SJSA1 (cell line): ENCODE measurements at regions not wholly inside any gene's neighbourhood (a gene's known extent, or its start where the extent isn't known, plus 50 kb on each side); places are given as distances from the start of the nearest gene placed in this dataset.

Experiments
- DNase-seq, 2 experiments: peaks; one replicate each; pipeline ENCODE4 v3.0.0-alpha.2; 2015 to 2020; ENCODE audit warnings: low spot score in 2 of 2, low read depth in 1 of 2
- H3K27ac ChIP-seq: fragments of 250-450 bp; sonication (Bioruptor Pico); 2 replicates; pipeline ENCODE4 v1.5.1; 2020; ENCODE audit warnings: mild to moderate bottlenecking, moderate library complexity
- H3K27me3 ChIP-seq: fragments of 250-450 bp; sonication (Bioruptor Pico); replicated peaks from 2 replicates; pipeline ENCODE4 v1.5.1; 2020; ENCODE audit warnings: mild to moderate bottlenecking, moderate library complexity
- H3K36me3 ChIP-seq: fragments of 250-450 bp; sonication (Bioruptor Pico); 2 replicates; pipeline ENCODE4 v1.5.1; 2020; ENCODE audit warnings: mild to moderate bottlenecking
- H3K4me1 ChIP-seq: fragments of 250-450 bp; sonication (Bioruptor Pico); replicated peaks from 2 replicates; pipeline ENCODE4 v1.6.1; 2021; ENCODE audit warnings: mild to moderate bottlenecking
- H3K4me3 ChIP-seq: fragments of 250-450 bp; sonication (Bioruptor Pico); 2 replicates; pipeline ENCODE4 v1.5.1; 2020; ENCODE audit warnings: mild to moderate bottlenecking
- H3K9me3 ChIP-seq: fragments of 250-450 bp; sonication (Bioruptor Pico); replicated peaks from 2 replicates; pipeline ENCODE4 v1.5.1; 2020; ENCODE audit warnings: mild to moderate bottlenecking

DNA sequence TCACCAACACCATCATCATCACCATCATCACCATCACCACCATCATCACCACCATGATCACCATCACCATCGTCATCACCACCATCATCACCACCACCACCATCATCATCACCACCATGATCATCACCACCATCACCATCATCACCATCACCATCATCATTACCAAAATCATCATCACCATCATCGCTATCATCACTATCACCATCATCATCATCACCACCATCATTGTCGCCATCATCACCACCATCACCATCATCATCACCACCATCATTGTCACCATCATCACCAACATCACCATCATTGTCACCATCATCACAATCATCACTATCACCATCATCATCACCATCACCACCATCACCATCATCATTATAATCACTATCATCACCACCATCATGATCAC, 893.5 kb downstream of the TBC1D22A start:
- DNase-seq, result no peak
- Histone ChIP-seq H3K27me3 (no peaks in the 10 kb centered on the region), H3K4me1 (no peaks in the 10 kb centered on the region), H3K4me3 (no peak overlapping the region), H3K36me3 (no peaks in the 10 kb centered on the region), H3K9me3 (no peaks in the 10 kb centered on the region; the same call in none of the 2 replicates), H3K27ac (no peak overlapping the region)

GRCh38 chr22:47654922-47655491, 892.6 kb downstream of the TBC1D22A start:
- Histone ChIP-seq H3K4me1 (no peaks in the 10 kb centered on the region), H3K36me3 (no peaks in the 10 kb centered on the region), H3K4me3 (no peak overlapping the region), H3K9me3 (no peaks in the 10 kb centered on the region; the same call in 1 of the 2 replicates), H3K27ac (no peak overlapping the region), H3K27me3 (no peaks in the 10 kb centered on the region)
- no peak for DNase-seq

- H3K36me3 ChIP-seq, result no peaks in the 10 kb centered on the region
- H3K27me3 ChIP-seq, result no peaks in the 10 kb centered on the region
- H3K9me3 ChIP-seq, result no peaks in the 10 kb centered on the region; the same call in 1 of the 2 replicates
- no peaks in the 10 kb centered on the region for H3K4me1 ChIP-seq
- no peak overlapping the region for H3K4me3 ChIP-seq
- H3K27ac ChIP-seq, result no peak overlapping the region
- DNase-seq, result no peak
These were observed 891.5 kb downstream of the TBC1D22A start for GRCh38 chr22:47653921-47654320.

- Histone ChIP-seq H3K4me1 (no peaks in the 10 kb centered on the region), H3K36me3 (no peaks in the 10 kb centered on the region), H3K27me3 (no peaks in the 10 kb centered on the region), H3K9me3 (no peaks in the 10 kb centered on the region; the same call in 1 of the 2 replicates), H3K27ac (no peak overlapping the region), H3K4me3 (no peak overlapping the region)
- DNase-seq, result no peak
These were observed 889.0 kb downstream of the TBC1D22A start for GRCh38 chr22:47651216-47651987.

DNA sequence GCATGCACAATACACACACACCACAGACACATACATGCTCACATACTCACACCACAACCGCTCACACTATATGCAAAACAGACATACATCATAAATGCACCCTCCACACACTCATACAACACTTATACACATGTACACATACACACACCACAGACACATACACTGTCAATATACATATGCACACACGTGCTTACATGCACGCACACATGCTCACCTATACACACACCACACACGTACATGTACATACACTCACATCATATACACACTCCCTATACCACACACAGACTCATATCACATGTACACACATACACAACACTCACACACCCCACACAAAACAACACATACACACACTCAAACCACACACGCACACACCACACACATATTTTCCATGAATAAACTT, 885.3 kb downstream of the TBC1D22A start:
- Histone ChIP-seq H3K9me3 (no peaks in the 10 kb centered on the region), H3K4me3 (no peak overlapping the region), H3K4me1 (no peaks in the 10 kb centered on the region), H3K27me3 (no peaks in the 10 kb centered on the region), H3K27ac (no peak overlapping the region), H3K36me3 (no peaks in the 10 kb centered on the region)
- no peak for DNase-seq

DNA sequence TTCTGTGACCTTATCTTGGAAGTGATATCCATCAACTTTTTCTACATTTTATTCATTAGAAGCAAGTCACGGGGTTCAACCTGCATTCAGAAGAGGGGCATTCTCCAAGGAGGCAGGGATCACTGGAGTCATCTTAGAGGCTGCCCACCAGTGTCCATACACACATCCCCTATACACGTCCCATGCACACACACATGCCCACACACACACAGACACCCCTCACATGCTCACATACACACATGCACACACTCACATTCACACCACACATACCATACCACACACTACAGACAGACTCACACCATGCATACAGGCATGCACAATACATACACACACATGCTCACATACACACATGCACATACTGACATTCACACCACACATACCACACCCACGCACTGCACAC, 884.7 kb downstream of the TBC1D22A start:
- Histone ChIP-seq H3K4me1 (no peaks in the 10 kb centered on the region), H3K36me3 (no peaks in the 10 kb centered on the region), H3K9me3 (no peaks in the 10 kb centered on the region), H3K27ac (no peak overlapping the region), H3K27me3 (no peaks in the 10 kb centered on the region), H3K4me3 (no peak overlapping the region)
- no peak for DNase-seq

- H3K27ac ChIP-seq, result no peak overlapping the region
- no peaks in the 10 kb centered on the region for H3K27me3 ChIP-seq
- no peak for DNase-seq
- H3K4me1 ChIP-seq, result no peaks in the 10 kb centered on the region
- H3K9me3 ChIP-seq, result no peaks in the 10 kb centered on the region
- H3K36me3 ChIP-seq, result no peaks in the 10 kb centered on the region
- H3K4me3 ChIP-seq, result no peak overlapping the region
These were observed 883.5 kb downstream of the TBC1D22A start for GRCh38 chr22:47645923-47646322.

GRCh38 chr22:47645450-47645914, 883.0 kb downstream of the TBC1D22A start:
- no peak for DNase-seq
- Histone ChIP-seq H3K27ac (no peak overlapping the region), H3K36me3 (no peaks in the 10 kb centered on the region), H3K4me1 (no peaks in the 10 kb centered on the region), H3K4me3 (no peak overlapping the region), H3K9me3 (no peaks in the 10 kb centered on the region), H3K27me3 (no peaks in the 10 kb centered on the region)

DNA sequence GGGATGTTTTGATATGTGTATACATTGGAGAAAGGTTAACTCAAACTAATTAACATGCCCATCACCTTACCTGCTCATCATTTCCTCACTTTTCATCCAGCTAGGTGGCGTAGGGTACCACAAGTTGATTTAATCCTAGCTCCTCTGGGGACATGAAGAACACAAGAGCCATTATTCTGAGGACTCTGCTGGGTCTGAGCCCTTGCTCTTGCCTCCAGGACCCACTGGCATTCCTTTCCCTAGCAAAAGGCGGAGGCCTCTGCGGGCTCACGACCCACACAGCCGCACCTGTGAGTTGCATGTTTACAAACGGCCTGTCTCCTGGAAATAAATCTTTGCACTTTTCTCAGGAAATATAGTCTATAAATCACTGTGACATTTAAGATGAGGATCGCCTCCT, 871.9 kb downstream of the TBC1D22A start:
- 0 out of 2 replicates have a peak, but pooled peaks cover 3% of the 10 kb centered on the region for H3K9me3 ChIP-seq
- no peak overlapping the region for H3K27ac ChIP-seq

DNA sequence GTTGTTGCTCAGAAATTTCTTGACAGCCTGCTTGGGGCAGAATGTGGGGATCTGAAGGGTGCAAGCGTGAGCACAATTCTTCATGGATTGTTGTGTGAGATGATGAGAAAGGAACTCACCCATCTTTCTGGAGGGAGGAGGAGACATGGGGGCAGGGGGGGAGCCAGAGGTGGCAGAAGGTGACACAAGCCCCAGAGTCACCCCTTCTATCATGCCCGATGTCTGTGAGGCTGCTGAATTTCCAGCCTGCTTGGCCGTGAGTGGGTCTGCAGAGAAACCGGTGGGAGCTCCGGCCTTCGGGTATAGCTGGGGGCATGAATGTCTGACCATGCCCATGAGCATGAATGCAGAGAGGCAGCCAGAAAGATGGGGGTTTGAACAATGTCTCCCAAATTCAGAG, 870.7 kb downstream of the TBC1D22A start:
- DNase-seq, result no peak
- Histone ChIP-seq H3K4me1 (no peaks in the 10 kb centered on the region), H3K9me3 (no peaks in the 10 kb centered on the region)

More for the DNA sequence above, 871.9 kb downstream of the TBC1D22A start:
- no peaks in the 10 kb centered on the region for H3K27me3 ChIP-seq
- H3K36me3 ChIP-seq, result no peaks in the 10 kb centered on the region
- no peaks in the 10 kb centered on the region for H3K4me1 ChIP-seq
- H3K4me3 ChIP-seq, result no peak overlapping the region
- DNase-seq, result no peak

GRCh38 chr22:47632701-47633100, 870.3 kb downstream of the TBC1D22A start:
- Histone ChIP-seq H3K36me3 (no peaks in the 10 kb centered on the region), H3K9me3 (no peaks in the 10 kb centered on the region), H3K4me3 (no peak overlapping the region), H3K4me1 (no peaks in the 10 kb centered on the region), H3K27me3 (no peaks in the 10 kb centered on the region), H3K27ac (no peak overlapping the region)
- DNase-seq, result no peak

More for the DNA sequence above, 870.7 kb downstream of the TBC1D22A start:
- Histone ChIP-seq H3K27ac (no peak overlapping the region), H3K27me3 (no peaks in the 10 kb centered on the region), H3K36me3 (no peaks in the 10 kb centered on the region), H3K4me3 (no peak overlapping the region)

DNA sequence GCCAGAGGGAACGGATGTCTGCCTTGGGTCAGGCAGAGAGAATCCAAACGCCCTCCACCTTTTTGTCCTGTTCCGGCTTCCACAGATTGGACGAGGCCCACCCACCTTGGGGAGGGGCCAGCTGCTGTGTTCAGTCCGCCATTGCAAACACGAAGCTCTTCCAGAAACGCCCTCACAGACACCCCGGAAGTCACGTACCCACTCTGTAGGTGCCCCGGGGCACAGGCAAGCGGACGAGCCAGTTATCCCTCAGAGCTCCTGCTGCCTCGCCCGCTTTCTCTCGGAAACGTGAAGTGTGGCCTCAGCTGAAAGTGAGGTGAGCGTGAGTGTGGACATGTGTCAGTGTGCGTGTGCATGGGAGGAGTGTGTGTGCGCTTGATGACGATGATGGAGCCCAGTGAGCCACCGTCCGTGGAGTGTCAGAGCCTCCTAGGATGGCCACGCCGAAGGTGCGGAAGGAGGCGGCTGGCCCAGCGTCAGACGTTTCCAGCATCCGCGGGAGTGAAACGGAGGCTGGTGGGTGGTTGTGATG, 869.2 kb downstream of the TBC1D22A start:
- H3K27me3 ChIP-seq, result no peaks in the 10 kb centered on the region
- H3K4me3 ChIP-seq, result no peak overlapping the region
- H3K36me3 ChIP-seq, result no peaks in the 10 kb centered on the region
- H3K27ac ChIP-seq, result no peak overlapping the region
- no peaks in the 10 kb centered on the region for H3K4me1 ChIP-seq
- no peak for DNase-seq
- H3K9me3 ChIP-seq, result no peaks in the 10 kb centered on the region

GRCh38 chr22:47630741-47631534, 868.5 kb downstream of the TBC1D22A start:
- Histone ChIP-seq H3K9me3 (no peaks in the 10 kb centered on the region), H3K27me3 (no peaks in the 10 kb centered on the region), H3K4me3 (no peak overlapping the region), H3K27ac (no peak overlapping the region), H3K36me3 (no peaks in the 10 kb centered on the region), H3K4me1 (no peaks in the 10 kb centered on the region)
- no peak for DNase-seq
